HG02610 (cell line): ENCODE measurements at regions not wholly inside any gene's neighbourhood (a gene's known extent, or its start where the extent isn't known, plus 50 kb on each side); places are given as distances from the start of the nearest gene placed in this dataset.
"Not testable (repeated sequence)": the region's sequence is repeated elsewhere in the genome, so short reads cannot be mapped to it uniquely, and the experiment has no call there.

ENCODE experiments used
- ATAC-seq: cut with Tn5 transposase; IDR thresholded peaks from one replicate; pipeline ENCODE4 v1.9.1; 2021; ENCODE audit warnings: mild to moderate bottlenecking, moderate library complexity; ENCODE audit not compliant: unreplicated experiment

DNA sequence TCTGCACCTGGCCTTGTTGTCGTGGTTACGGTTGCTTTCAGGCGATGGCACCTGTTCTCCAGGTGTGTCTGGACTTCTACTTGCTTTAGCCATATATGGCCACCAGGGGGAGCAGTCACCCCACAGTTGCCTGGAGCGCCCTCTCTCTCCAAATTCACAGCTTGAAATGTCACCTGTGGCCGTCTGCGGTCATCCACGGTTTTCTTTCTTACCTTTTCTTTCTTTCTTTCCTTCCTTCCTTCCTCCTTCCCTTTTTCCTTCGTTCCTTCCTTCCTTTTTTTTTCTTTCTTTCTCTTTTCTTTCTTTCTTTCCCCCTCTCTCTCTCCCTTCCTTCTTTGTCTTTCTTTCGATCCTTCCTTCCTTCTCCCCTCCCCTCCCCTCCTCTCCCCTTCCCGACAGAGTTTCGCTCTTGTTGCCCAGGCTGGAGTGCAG is 150.5 kb upstream of the VKORC1L1 start:
- ATAC-seq: no peak

DNA sequence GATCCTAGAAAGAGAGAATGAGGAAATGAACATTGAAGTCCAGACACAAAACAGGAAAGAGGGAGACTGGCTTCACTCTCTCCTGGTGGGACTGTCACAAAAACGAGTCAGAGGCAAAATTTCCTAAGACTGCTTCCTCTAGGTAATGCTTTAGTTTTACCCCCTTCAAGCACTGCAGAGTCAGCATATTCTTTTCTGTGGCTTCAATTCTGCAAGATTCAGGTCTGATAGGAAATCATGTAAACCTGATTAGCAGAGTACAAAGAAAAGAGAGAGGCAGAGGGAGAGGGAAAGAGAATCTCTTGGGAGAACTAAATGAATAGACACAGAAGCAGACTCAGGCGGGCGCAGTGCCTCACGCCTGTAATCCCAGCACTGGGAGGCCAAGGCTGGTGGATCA is 145.7 kb upstream of the VKORC1L1 start:
- ATAC-seq: not testable (repeated sequence)

DNA sequence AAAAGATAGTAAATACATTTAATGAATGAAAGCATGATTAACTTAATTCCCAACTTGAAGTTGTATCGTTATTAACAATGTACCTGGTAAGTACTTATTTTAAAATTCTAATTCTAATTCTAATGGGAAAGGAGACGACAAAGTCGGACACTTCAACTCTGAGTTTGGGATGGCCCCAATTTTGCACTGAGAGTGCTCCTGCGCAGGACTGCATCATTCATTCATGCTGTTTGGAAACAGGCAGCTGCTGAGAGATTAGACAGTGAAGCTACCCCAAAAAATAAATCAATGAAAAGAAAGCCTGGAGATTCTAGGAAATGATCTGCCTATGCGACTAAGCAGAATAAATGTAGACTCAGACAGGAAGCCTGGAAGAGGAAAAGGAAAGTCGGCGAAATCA is 141.7 kb upstream of the VKORC1L1 start:
- ATAC-seq: no peak

DNA sequence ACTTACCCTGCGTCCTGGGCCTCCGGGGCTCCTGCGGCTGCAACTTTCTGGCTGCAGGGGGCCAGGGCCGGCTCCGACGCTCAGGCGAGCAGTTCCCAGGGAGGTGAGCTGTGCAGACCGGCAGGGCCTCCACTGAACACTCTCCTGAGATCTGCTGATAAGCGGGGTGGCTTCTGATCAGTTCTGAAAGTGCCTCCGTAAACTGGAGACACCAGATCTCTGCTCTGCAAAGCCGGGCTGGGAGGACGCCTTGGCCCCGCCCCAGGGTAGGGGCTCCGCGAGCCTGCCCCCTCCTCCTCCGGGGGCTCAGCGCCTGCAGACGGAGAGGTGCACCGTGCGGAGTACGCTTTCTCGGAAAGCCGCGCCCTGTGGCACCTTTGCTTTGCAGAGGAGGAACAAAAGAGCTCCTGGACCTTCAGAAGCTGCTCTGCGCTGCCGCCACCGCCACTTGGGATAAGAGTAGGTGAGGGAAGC is 141.3 kb upstream of the VKORC1L1 start:
- ATAC-seq: peak; percentile 63

DNA sequence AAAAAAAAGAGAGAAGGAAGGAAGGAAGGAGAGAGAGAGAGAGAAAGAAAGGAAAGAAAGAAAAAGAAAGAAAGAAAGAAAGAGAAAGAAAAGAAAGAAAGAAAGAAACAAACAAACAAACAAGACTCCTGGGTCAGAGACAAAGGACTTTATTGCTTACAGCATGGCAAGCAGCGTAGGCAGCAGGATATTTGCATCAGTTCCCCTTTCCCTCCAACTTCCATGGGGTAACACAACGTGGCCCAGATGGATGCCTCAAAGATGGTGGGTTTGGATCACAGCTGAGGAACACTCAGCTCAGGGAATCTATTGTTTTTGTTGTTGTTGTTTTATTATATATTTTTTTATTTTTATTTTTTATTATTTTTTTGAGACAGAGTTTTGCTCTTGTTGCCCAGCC is 128.5 kb upstream of the VKORC1L1 start:
- no peak for ATAC-seq

DNA sequence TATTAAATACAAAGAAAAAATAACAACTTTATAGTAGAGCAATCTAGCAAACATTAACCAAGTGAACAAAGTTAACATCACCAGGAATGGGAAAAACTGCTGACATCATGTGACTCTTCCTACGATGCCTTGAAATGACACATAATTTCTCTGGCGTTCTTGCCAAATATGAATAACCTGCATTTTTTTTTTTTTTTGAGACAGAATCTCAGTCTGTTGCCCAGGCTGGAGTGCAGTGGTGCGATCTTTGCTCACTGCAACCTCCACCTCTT is 126.5 kb upstream of the VKORC1L1 start:
- ATAC-seq: no peak

DNA sequence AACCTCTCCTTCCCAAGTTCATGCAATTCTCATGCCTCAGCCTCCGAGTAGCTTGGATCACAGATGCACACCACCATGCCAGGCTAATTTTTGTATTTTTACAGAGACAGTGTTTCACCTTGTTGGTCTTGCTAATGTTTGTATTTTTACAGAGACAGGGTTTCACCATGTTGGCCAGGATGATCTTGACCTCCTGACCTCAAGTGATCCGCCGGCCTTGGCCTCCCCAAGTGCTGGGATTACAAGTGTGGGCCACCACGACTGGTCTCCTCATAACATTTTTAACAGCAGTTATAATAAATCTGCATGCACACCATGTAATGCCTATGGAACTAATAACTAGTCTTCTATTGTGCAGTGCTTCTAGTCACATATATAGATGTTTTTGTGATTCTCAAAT is 123.8 kb upstream of the VKORC1L1 start:
- no peak for ATAC-seq

DNA sequence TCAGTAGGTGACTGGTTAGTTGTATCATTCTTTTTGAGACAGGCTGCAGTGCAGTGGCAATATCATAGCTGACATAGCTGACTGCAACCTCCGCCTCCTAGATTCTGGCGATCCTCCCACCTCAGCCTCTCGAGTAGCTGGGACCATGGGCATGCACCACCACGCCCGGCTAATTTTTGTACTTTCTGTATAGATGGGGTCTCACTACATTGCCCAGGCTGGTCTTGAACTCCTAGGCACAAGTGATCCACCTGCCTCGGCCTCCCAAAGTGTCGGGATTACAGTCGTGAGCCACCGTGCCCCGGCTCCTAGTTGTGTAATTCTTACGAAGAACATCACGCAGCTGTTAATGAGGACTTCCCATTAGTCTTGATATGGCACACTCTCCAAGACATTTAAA is 123.4 kb upstream of the VKORC1L1 start:
- ATAC-seq: no peak

DNA sequence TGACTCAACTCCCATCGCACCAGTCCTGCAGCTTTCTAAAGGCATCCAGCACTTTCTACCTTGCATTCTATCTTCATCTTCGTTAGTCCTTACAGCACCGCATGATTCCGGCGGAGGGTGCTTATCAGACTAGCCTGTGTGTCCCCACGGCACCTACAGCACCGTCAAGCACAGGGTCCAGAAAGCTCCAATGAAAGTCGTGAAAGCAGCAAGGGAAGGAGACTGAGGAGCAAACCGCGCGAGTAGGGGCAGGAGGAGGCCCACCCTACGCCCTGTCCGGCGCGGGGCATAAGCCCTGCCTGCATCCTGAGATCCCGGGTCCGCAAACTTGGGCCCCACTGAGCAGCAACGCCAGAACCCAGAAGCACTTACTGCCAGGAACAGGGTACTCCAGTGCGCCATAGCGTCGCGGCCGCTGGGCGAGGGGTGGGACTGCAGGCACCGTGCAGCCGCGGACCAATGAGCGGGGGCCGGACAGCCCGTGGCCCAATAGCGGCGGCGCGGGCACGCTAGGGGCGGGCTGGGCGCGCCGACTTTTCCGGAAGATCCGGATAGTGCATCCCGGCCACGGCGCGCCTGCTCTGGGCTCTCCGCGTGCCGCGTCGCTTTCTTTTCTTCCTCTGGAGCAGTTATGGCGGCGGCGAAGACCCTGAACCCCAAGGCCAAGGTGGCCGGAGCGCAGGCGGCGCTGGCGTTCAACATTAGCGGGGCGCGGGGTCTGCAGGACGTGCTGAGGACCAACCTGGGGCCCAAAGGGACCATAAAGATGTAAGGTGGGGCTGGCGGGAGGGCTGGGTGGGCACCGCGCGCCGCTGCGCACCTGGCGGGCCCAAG is 122.1 kb upstream of the VKORC1L1 start:
- ATAC-seq: peak; percentile 100

DNA sequence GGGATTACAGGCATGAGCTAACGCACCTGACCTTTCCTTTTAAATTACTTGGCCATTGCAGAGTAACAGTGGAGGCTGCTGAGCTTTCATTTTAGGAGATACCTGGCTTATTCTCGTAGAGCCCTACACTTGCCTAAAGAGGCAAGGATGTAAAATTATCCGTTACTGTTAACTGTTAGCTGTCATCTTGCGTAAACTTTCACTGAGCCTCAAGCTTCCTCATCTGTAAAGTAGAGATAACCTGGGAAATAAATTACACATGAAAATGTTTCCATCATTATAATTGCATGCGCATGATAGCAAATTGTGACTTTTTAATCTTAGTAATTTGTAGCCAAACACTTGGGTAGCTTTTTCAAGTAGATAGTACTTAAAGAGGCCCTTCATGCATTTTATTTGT is 118.8 kb upstream of the VKORC1L1 start:
- not testable (repeated sequence) for ATAC-seq

DNA sequence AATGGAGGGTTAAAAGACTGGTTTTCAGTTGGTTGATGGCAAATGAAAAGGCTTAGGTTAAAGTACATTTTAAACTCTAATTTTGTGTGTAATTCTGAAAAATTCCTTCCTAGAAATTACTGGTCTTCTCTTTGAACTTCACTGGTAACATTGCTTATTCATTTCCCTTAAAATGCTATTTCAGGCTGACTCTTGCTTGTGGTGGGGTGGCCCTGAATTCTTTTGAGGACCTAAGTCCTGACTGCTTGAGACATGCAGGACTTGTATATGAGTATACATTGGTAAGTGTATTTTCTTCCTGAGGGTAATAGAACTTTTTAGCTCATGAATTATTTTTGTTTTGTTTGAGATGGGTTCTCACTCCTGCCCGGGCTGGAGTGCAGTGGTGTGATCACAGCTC is 113.9 kb upstream of the VKORC1L1 start:
- ATAC-seq: not testable (repeated sequence)

DNA sequence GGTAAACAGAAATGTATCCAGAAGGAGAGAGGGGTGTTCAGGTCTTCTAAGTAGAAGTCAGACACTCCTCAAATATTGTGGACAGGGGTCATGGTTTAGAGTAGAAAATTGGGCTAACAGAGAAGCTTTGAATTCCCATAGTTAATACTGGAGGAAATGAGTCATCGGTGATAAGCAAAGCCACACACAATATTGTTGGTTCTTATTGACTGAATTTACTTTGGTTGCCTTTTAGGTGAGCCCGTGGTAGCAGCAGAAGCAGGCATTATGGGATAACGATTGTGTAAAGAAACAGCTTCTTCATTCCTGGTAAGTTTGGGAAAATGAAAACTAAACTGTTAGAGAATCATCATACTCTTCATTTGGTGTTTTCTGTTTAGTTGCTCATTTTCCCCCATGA is 110.2 kb upstream of the VKORC1L1 start:
- ATAC-seq: not testable (repeated sequence)

DNA sequence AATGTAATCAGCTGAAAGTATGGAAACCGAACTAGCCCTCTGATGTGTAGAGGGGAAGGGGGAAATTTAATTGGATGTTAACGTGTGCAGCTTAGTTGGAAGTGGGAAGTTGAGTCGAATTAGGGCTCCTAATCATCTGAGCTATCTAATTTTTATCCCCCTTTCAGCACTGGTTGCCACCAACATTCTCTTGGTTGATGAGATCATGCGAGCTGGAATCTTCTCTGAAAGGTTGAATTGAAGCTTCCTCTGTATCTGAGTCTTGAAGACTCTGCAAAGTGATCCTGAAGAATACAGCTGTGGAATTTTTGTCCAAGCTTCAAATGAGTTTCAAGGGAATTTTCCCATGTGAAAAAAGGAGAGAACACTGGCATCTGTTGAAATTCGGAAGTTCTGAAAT is 109.8 kb upstream of the VKORC1L1 start:
- ATAC-seq: not testable (repeated sequence)

DNA sequence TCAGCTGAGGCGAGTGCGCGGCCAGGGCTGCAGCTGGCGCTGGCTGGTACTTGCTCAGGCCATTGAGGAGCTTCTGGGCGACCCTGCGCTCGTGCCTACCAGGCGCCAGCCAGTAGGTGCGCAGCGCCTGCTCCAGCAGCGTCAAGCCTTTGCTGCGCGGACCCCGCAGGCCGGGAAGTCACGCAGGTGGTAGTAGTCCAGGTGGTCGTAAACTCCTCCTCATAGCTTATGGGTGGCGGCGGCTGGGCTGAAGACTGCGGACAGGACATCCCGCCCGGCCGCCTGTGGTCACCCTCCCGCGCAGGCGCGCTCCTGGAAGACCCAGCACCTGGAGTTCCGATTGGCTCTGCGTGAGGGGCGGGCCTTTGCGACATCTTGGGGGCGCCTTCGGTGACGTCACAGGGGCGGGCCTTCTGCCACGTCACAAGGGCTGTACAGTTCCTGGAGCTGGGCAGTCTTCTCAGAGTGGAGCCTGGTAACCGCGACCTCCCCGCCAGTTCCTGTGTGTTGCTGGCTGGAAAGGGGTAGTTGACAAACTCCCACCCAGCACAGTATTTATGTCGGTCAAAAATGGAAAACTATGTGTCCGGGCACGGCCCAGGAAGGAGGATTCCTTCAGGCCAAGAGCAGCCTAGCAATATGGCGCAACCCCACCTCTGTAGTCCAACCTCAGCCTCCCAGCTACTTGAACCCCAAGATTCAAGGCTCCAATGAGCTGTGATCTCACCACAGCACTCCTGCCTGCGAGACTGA is 102.2 kb upstream of the VKORC1L1 start:
- ATAC-seq: peak; percentile 98

DNA sequence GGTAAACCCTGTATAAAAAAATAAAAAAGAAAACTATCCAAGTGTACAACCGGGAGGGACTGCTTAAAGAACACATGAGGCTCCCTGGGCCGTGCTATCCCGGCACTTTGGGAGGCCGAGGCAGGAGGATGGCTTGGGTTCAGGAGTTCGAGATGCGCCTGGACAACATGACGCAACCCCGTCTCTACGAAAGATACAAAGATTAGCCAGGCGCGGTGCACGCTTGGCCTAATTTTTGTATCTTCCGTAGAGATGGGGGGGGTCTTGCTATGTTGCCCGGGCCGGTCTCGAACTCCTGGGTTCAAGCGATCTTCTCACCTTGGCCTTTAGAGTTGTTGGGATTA is 101.7 kb upstream of the VKORC1L1 start:
- ATAC-seq: not testable (repeated sequence)

DNA sequence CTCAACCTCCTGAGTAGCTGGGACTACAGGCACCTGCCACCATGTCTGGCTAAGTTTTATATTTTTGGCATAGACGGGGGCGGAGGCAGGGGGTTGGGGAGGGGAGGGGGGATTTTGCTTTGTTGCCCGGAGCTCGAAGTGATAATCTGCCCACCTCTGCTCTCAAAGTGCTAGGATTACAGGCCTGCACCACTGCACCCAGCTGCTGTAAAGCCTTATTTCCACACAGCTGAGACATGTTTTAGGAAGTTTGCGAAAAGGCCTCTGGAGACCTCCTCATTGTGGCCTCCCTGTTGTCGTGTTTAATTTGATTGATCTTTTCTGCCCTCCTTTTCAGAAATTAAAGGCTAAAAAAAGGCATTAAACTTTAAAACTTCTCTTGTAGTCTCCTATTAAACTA is 96.2 kb upstream of the VKORC1L1 start:
- not testable (repeated sequence) for ATAC-seq

DNA sequence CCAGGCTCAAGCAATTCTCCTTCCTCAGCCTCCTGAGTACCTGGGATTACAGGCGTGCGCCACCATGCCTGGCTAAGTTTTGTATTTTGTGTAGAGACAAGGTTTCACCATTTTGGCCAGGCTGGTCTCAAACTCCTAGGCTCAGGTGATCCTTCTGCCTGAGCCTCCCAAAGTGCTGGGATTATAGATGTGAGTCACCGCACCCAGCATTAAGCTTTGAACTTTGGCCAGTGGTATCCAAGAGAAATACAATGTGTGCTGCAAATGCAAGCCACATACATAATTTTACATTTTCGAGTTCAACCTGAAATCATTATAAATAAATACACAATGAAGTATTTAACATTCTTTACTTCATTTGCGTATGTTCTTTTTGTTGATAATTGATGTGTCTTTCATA is 82.9 kb upstream of the VKORC1L1 start:
- not testable (repeated sequence) for ATAC-seq

DNA sequence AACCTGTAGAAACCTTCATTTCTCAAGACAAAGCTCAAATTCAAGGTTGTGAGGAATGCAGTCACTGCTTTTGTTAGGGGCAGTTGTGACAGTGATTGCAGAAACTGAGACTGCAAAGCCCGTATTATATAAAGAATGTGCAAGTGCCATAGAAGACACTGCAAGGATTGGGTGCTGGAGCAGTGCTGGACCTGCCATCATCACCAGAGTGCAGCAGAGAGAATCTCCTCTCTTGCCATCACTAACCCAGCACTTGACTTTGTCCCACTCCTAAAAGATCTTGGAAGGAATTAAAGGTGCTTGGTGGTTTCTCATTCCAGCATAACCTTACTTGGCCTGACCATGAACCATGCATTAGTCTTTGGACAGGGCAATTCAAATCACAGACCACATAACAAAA is 81.1 kb upstream of the VKORC1L1 start:
- not testable (repeated sequence) for ATAC-seq

DNA sequence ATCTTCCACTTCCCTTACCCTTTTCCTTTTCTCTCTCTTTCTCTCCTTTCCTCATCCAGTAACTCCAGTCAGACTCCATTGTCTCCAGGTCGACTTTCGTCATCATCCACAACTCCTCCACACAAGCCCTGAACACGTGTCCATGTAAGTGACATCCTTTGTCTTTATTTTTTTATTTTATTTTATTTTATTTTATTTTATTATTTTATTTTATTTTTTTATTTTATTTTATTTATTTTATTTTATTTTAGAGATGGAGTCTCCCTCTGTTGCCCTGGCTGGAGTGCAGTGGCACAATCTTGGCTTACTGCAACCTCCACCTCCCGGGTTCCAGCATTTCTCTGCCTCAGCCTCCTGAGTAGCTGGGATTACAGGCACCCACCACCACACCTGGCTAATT is 80.1 kb upstream of the VKORC1L1 start:
- ATAC-seq: not testable (repeated sequence)

DNA sequence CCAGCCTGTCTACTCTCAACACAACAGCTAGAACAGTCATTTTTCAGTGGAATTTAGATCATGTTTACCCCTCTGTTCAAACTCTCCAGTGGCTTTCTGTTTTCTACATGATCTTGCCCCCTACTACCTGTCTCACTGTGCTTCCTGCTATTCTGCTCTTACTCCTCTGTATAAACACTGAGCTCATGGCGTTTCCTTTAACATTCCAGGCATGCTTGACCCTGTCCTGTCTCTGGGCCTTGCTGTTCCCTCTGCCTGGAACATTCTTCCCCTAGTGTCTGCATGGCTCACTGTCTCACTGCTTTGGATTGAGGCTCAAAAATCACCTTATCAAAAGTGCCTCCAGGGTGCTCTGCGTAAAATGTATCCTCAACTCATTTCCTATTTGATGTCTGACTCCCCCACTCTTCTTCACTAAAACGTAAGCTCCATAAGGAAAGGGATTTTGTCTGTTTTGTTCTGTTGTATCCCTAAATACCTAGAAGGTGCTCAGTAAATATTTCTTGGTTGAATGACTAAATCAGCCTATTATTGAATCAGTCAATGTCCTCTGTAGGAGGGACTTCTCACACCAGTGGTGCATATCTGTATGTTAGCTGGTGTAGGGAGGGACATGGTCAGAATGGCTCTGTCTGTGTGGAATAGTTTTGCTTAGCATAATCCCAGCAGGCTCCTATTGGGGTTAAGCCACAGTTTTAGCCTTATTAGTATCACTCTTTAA is 78.0 kb upstream of the VKORC1L1 start:
- ATAC-seq: not testable (repeated sequence)

DNA sequence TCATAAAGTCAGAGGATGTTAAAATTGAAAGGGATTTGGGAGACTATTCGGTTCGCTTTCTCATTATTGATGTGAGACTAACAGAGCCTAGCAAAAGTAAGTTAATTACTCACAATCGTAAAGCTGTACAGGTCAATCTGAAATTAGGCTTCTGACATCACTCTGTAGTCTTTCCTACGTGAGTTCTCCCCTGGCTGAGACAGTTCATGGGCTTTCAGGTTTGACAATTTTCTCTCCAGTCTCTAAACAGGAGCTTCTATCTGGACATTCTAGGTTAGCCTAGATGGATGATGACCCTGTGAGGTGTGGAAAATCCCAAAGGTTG is 77.5 kb upstream of the VKORC1L1 start:
- peak; percentile 55 for ATAC-seq

DNA sequence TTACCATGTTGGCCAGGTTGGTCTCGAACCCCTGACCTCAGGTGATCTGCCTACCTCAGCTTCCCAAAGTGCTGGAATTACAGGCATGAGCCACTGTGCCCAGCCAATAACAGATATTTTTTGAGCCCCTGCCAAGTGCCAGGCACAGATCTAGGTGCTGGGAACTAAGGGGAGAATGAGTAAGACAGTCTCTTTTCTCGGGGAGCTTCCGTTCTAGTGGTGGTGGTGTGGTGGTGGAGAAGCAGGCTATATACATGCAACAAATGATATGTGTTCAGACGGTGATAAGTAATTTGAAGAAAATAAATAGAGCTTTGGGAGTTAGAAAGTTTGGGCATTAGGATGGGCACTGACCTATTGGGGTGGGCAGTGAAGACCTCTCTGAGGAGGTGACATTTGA is 76.7 kb upstream of the VKORC1L1 start:
- ATAC-seq: no peak
